ENCODE measurements at regions not wholly inside any gene's neighbourhood (a gene's known extent, or its start where the extent isn't known, plus 50 kb on each side); places are given as distances from the start of the nearest gene placed in this dataset.

DNA sequence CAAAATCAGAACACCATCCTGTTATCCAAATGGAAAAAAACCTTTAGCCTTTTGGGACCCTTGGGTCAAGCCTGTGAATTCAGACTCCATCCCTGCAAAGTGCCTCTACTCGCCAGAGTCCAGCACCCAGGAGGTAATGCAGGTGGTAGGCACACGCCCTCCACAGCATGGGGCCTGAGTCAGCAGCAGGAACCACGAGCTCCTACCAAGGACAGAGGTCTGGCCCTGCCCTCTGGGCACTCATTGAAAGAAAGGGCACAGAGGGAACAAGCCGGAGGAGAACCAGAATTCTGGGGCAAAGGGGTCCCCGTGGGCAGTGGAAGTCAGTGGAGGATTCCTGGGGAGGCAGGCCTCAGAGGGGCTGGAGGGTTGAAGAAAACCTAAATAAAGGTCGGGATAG, 438.1 kb downstream of the NPHP4 start:
- no peak for FAIRE-seq
- DNase-seq (ENCODE audit: insufficient read length, low spot score): no peak

DNA sequence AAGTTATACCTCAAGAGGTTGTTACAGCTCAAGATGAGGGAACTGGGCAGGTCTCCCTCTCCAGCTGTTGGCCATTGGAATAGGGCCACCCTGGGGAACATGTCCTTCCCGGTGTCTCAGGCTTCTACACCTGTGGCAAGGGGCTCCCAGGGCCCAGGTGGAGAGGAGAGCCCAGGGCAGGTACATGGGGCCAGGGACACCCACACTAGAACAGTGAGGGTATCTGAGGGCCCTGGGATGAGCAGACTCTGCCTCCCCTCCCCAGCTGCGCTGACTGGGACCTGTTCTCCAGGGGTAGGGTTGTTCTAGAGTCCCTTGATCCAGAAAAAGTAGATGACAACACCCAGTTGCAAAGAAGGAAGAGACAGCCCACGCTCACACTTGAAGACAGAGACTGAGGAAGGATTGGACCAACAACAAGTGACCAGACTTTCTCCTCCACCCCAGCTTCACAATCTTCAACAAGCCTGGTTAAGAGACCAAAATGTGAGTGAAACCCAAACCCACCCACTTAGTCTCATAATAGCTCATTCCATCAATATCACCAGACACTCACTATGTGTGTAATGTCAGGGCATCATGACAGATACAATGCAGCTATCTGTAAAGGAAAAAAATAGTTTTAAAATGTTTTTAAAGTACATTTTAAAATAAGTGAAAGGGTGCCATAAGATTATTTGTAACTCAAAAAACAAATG, 439.3 kb downstream of the NPHP4 start:
- no peak for FAIRE-seq
- DNase-seq (ENCODE audit: insufficient read length, low spot score): no peak

DNA sequence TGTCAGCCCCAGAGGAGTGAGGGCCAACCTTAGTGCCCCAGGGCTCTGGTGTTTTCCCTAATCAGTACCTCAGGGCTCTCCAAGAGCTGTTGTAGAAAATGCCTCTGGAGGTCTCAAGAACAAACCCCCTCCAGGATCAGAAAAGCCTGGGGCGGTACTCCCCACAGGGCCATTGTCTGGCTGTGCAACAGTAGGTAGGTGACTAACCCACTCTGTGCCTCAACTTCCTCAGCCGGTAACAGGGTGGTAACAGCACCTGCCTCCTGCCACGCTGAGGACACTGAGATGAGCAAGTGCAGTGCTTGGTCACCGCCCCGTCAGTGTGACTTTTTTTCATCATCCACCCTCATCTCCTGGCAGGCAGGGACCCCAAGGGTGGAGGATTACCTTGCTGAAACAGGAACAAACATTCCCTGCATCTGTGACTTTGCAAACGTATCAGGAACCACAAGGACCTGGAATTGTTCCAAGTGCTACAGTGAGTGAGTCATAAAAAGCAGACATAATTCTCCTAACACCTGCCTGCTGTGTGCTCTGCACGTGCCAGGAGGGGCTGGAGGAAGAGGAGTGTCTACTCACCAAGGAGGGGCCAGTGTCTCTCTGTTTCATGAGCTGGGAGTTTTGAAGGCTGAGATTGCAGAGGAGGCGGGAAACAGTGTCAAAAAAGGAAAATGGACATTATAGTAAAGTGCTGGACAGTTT, 440.8 kb downstream of the NPHP4 start:
- FAIRE-seq (no peak), DNase-seq (ENCODE audit: insufficient read length, low spot score) (no peak)

DNA sequence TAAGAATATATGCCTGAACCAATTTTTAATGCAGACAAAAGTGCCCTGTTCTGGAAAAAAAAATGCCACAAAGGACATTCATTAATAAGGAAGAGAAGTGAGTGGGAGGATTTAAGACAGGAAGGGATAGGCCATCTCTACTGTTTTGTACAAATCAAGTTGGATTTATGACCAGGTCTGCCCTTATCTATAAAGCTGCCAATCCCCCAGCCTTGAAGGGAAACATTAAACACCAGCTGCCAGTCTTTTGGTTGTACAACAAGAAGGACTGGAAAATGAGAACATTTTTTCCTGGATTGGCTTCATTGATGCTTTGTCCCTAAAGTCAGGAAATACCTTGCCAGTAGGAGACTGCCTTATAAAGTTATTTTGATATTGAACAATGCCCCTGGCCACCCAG, 444.0 kb downstream of the NPHP4 start:
- FAIRE-seq: no peak
- DNase-seq (ENCODE audit: insufficient read length, low spot score): no peak

DNA sequence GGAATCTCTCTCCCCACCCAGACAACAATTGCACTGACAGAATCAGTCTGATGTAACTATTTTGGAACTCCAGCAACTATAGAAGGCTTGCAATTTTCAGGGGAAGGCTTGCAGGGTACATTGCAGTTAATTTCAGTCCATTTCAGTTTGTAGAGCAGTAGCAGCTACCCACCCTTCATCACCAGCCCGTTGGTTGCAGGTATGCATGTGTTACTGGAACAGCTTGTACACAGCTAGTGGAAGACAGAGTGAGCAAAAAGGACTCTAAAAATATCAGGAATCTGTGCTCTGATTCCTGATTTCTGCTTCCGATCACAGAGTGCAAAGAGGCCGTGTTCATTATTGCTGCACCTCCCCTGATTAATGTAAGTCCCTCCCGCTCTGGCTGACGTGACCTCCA, 449.0 kb downstream of the NPHP4 start:
- DNase-seq (ENCODE audit: insufficient read length, low spot score) (no peak), FAIRE-seq (no peak)

DNA sequence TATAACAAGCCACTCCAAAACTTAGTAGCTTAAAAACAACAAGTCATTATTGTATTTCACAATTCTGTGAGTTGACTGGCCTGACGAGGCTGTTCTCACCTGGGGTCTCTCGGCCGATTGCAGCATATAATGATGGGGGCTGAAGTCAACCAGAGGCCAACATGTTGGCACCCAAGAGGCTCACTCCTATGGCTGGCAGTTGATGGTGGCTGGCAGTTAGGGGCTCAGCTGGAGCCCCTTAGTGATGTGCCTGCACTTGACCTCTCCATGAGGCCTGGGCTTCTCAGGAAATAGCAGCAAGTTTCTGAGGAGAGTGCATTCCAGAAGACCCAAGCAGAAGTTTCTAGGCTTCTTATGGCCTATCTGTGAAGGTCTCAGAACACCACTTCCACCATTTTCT, 459.4 kb downstream of the NPHP4 start:
- DNase-seq (ENCODE audit: insufficient read length, low spot score) (no peak), FAIRE-seq (no peak)

DNA sequence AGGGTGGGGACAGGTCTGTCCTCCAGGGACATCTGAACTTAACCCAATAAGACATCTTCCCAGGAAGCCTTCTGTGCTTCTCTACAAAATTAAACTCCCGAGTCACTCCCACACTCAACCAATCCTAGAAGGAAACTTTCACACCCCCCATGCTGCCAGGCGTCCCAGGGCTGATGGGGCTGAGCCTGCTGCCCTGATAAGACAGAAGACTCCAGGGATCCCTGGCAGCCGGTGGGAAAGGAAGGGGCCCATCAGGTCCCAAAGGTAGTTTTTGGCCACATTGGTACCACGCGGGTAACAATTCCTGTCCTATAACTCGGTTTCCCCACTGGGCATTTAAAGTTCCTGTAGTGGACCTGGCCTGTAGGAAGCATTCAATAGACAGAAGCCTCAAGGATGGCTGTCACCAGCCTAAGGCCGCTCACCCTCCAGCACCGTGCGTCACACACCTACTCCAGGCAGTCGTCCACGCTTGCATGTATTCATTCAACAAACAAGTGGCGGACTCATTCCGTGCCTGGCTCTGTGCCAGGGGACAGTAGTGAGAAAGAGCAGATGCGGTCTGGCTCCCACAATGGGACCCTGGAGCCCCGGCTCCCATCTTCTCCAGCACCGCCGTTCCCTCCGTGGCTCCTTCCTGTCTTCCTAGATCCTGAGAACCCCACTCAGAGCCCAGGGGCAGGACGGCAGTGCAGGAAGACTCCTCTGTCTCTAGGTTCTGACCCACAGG, 465.2 kb downstream of the NPHP4 start:
- DNase-seq (ENCODE audit: insufficient read length, low spot score): no peak
- FAIRE-seq: no peak

DNA sequence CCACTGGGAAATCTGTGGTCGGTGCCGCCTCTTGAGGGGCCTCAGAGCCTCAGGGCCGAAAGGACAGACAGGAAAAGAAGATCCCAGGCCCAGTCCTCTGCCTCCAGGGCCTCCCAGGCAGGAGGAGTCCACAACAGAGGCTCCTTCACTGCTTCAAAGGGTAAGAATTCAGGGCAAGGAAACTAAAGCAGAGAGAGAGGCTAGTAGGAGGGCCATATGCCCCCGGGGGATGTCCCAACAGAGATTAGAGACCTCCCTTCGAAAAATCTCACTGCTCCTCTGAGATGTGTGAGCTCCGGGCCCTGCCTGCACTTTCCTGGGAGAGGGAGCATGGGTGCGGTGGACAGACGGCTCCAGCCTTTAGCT, 465.9 kb downstream of the NPHP4 start:
- FAIRE-seq (no peak), DNase-seq (ENCODE audit: insufficient read length, low spot score) (no peak)

DNA sequence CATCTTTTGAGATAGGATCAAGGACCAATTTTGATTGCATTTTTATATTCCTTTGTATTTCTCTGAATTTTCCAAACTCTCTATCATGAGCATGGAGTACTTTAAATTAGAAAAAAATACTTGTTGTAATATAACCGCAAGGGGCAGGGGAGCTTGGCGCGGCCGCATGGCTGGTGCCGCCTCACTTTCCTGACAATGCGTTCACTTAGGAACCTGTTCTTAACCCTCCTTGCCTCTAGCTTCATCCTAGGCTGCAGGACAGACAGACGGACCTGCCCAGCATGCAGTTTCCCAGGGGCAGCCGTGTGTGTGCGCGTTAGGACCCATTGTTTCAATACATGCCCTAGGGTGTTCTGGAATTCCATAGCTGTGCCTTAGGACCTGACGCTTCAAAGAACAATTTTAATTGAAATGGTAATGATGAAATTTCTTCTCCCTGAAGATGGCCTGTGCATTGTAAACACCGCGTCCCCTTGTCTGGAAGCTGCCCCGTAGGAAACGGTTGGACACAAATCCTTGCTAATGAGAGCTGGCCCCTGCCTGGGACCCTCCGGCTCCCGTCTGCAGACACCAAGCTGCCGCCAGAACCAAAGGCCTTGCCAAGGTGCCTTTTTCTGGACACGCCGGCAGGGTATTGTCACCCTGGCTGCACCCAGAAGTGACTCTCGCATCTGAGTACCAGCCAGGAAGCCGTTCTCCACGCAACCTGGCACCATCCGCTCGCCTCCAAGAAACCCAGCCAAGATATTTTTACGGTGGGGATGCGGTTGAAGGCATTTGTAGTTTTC, 466.4 kb downstream of the NPHP4 start:
- FAIRE-seq: no peak

DNA sequence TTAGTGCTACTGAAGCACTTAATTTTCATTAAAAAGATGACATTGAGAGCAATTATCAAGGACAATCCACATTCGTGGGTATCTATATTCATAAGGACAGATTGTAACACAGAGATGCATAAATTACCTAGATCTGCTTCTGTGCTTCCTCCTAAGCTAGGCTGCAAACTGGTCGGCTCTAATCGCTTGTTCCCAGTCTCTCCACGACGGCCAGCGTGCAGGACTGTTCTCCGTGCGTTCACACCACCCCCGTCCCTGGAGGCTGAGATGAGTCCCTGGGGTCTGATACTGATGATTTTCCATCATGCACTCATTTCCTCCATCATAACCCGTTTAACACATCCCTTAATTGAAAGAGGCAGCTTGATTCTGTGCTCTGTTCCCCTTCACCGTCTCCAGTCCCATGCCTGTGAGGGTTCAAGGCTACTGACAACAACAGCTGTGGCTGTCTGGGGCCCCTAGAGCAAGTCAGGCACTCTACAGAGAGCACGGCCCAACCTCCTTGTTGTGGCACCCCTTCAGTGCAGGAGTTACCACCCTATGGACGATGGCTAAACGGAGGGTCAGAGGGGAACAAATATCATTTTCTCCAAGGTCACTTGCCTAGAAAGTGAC, 469.6 kb downstream of the NPHP4 start:
- DNase-seq (ENCODE audit: insufficient read length, low spot score) (no peak), FAIRE-seq (no peak)

More for the DNA sequence above, 466.4 kb downstream of the NPHP4 start:
- no peak for DNase-seq (ENCODE audit: insufficient read length, low spot score)

DNA sequence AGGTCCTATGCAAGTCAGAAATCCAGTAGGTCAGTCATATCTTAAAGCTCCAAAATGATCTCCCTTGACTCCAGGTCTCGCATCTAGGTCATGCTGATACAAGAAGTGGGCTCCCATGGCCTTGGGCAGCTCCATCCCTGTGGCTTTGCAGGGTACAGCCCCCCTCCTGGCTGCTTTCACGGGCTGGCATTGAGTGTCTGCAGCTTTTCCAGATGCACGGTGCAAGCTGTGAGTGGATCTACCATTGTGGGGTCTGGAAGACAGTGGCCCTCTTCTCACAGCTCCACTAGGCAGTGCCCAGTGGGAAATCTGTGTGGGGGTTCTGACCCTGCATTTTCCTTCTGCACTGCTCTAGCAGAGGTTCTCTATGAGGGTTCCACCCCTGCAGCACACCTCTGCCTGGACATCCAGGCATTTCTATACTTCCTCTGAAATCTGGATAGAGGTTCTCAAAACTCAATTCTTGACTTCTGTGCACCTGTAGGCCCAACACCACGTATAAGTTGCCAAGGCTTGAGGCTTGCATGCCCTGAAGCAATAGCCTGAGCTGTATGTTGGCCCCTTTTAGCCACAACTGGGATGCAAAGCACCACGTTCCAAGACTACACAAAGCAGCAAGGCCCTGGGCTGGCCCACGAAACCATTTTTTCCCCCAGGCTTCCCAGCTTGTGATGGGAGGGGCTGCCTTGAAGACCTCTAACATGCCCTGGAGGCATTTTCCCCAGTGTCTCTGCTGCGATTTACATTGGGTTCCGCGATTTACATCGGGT, 472.7 kb downstream of the NPHP4 start:
- no peak for FAIRE-seq
- DNase-seq (ENCODE audit: insufficient read length, low spot score): no peak

DNA sequence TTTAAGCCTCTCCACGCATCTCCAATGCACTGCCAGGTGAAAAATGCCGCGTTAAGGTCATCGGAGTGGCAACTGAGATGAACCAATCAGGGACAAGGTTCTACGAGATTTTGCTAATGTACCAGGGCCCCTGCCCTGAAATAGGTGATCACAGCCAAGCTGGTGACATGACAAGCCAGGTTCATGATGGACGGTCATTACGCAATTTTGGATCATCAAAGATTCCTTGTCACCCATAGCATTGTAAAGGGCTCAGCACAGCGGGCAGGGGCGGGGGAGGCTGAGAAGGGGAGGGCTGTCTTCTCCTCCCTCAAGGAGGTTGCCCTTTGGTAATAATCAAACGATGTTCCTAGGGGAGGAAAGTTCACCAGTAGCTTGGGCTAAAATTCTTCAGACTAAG, 475.5 kb downstream of the NPHP4 start:
- no peak for DNase-seq (ENCODE audit: insufficient read length, low spot score)
- no peak for FAIRE-seq

DNA sequence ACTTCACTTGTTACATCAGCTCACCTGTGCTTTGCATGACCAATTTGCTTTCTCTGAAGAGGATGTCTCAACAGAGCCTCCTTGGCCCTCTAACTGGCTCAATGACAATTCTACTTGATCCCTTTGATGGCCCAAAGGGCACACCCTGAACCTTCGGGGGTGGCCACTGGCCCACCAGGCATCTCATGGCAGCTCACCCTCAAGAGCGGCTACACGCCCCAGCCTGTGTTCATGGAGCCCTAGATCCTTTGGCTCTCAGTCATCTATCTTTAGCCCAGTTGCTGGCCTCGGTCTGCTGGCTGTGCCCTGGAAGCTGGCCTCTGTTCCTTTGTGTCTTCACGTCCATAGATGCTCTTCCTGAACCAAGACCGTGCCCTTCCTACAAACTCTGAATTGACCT, 476.7 kb downstream of the NPHP4 start:
- DNase-seq (ENCODE audit: insufficient read length, low spot score) (no peak), FAIRE-seq (no peak)

DNA sequence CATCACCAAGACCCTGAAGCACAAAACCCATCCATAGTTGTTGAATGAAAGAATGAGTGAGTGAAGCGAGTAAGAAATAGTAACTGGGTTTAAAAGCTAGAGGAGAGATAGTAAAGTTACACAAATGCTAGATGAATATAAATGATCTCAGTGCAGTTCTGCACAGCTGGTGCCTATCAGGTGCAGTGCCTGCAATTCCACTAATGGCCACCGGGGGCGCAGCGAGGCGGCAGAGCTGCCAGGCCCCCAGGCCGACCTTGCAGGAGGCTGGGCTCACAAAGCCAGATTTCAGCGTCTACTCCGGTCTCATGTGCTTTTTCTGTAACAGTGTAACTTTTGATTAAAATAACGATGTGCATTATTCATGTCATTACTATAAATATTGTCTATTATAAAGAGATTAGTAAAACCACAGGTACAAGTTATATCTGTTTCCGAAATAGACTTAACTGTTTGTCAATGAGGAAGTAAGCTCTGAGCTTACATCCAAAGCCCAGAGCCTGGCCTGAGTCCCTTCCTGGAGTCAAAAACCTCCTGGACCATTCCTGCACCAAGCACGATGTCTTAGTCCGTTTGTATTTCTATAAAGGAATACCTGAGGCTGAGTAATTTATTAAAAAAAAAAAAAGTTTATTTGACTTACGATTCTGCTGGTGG, 477.6 kb downstream of the NPHP4 start:
- peak; percentile 79 for FAIRE-seq
- peak; percentile 82 for DNase-seq (ENCODE audit: insufficient read length, low spot score)

DNA sequence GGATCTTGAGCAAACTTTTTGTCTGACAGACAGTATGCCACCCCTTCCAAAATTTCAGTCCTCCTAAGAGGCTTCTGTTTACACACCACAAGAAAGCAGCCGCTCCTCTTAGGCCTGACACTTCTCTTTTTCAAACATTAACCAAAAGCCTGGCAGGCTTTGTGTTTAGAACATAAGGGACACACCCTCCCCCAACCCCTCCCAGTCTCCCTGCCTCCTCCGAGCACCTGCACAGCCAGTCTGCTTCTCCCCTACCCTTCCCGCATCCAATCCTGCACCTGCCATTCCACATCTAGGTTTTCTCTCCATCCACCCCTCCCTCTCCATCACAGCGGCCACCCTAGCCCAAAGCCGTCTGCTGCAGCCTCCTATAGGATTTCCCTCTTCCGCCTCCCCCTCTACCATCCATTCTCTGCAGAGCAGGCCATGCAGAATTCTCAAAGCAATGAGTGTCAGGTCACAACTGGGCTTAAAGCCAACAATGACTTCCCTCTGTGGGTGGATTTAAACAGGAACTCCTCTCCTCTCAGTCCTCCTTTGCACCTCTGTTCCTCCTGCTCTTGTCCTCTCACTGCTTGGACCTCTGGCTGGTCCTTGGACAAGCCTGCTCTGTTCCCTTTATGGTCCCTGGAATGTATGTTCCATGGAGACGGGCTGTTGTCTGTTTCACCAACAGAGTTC, 478.2 kb downstream of the NPHP4 start:
- no peak for DNase-seq (ENCODE audit: insufficient read length, low spot score)
- no peak for FAIRE-seq

DNA sequence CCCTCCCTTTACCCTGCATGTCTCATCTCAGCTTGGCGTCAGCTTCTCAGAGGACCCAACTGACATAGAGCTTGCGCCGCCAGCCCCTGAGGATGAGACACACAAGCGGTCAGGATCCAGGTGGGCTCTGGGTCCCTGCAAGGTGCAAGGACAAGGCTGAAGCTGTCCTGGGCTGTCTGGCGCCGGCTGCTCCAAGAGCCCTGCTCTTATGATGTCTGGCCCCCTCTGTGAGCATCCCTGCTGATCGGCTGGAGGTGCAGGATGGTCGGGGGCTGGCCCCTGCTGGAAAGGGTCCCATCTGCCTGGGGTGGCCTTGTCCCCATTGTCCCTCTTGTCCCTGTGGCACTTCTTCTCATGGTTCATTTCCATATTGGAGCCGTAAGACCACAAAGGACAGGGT, 479.0 kb downstream of the NPHP4 start:
- DNase-seq (ENCODE audit: insufficient read length, low spot score): no peak
- no peak for FAIRE-seq

DNA sequence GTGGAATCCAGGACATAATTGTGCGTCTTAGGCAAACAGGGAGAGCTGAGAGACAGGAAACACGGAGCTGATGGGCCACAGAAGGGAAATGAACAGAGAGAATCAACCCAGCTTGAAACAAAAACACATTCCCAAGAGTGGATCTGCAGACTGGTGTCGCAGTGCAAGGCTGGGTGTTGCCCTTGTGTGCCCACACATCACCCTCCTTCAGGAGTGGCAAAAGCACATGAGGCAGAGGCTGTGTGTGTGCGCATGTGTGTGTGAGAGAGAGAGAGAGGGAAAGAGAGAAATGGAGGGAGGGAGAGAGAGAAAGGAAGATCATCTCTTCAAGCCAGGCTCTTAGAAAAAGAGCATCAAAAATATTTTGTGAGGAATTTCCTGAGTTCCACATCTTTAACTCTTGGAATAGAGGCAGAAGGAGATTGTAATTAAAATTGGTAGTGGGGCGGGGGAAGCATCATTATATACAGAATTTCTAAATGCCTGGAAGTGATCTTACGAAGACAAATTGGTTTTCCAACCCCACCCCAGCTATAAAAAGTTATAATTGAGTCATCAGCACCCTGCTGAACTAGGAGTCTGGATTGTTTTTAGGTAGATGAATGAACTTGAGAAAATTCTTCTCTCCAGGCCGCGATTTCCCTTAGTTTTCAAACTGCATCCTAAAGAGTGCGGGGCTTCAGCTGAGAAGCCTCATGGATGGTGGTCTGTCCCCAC, 480.7 kb downstream of the NPHP4 start:
- DNase-seq (ENCODE audit: insufficient read length, low spot score) (no peak), FAIRE-seq (no peak)

Data from GM19239 (cell line).